ENCODE measurements at regions not wholly inside any gene's neighbourhood (a gene's known extent, or its start where the extent isn't known, plus 50 kb on each side); places are given as distances from the start of the nearest gene placed in this dataset.

GRCh38 chr10:109127363-109127762 lies 795.9 kb downstream of the XPNPEP1 start:
- ATAC-seq: no peak
- H3K4me1 Mint-ChIP-seq: no peaks in the 10 kb centered on the region
- H3K27me3 Mint-ChIP-seq: no peaks in the 10 kb centered on the region
- H3K9me3 Mint-ChIP-seq: no peaks in the 10 kb centered on the region
- no peak for DNase-seq
- no peak overlapping the region for H3K4me3 Mint-ChIP-seq
- H3K27ac Mint-ChIP-seq: no peak overlapping the region
- no peaks in the 10 kb centered on the region for H3K36me3 Mint-ChIP-seq (ENCODE audit: low read depth)

GRCh38 chr10:109126541-109126940 lies 796.8 kb downstream of the XPNPEP1 start:
- Mint-ChIP-seq H3K36me3 (ENCODE audit: low read depth) (no peaks in the 10 kb centered on the region), H3K4me1 (no peaks in the 10 kb centered on the region), H3K27me3 (no peaks in the 10 kb centered on the region), H3K9me3 (peaks cover 3% of the 10 kb centered on the region), H3K27ac (no peak overlapping the region), H3K4me3 (no peak overlapping the region)
- ATAC-seq (no peak), DNase-seq (no peak)

GRCh38 chr10:109126016-109126415 lies 797.3 kb downstream of the XPNPEP1 start:
- Mint-ChIP-seq H3K27ac (no peak overlapping the region), H3K9me3 (peaks cover 4% of the 10 kb centered on the region), H3K36me3 (ENCODE audit: low read depth) (no peaks in the 10 kb centered on the region), H3K4me3 (no peak overlapping the region), H3K27me3 (no peaks in the 10 kb centered on the region), H3K4me1 (no peaks in the 10 kb centered on the region)
- DNase-seq: no peak
- no peak for ATAC-seq

GRCh38 chr10:109115179-109115578 lies 808.1 kb downstream of the XPNPEP1 start:
- no peak overlapping the region for H3K27ac Mint-ChIP-seq
- no peaks in the 10 kb centered on the region for H3K36me3 Mint-ChIP-seq (ENCODE audit: low read depth)
- DNase-seq: no peak
- H3K4me1 Mint-ChIP-seq: no peaks in the 10 kb centered on the region
- ATAC-seq: no peak
- no peaks in the 10 kb centered on the region for H3K27me3 Mint-ChIP-seq
- H3K4me3 Mint-ChIP-seq: no peak overlapping the region
- H3K9me3 Mint-ChIP-seq: peaks cover 13% of the 10 kb centered on the region

- H3K4me1 Mint-ChIP-seq: no peaks in the 10 kb centered on the region
- no peak overlapping the region for H3K27ac Mint-ChIP-seq
- no peak for DNase-seq
- ATAC-seq: no peak
- no peaks in the 10 kb centered on the region for H3K27me3 Mint-ChIP-seq
- H3K9me3 Mint-ChIP-seq: peaks cover 13% of the 10 kb centered on the region
- H3K4me3 Mint-ChIP-seq: no peak overlapping the region
- H3K36me3 Mint-ChIP-seq (ENCODE audit: low read depth): no peaks in the 10 kb centered on the region
Observed at GRCh38 chr10:109114579-109114978, 808.7 kb downstream of the XPNPEP1 start.

GRCh38 chr10:109106604-109107003 lies 816.7 kb downstream of the XPNPEP1 start:
- Mint-ChIP-seq H3K4me3 (no peak overlapping the region), H3K4me1 (no peaks in the 10 kb centered on the region), H3K9me3 (peaks cover 13% of the 10 kb centered on the region), H3K36me3 (ENCODE audit: low read depth) (no peaks in the 10 kb centered on the region), H3K27ac (no peak overlapping the region), H3K27me3 (no peaks in the 10 kb centered on the region)
- ATAC-seq: no peak
- no peak for DNase-seq

- Mint-ChIP-seq H3K4me3 (no peak overlapping the region), H3K4me1 (no peaks in the 10 kb centered on the region)
Observed at GRCh38 chr10:109105725-109106124, 817.6 kb downstream of the XPNPEP1 start.

GRCh38 chr10:109104806-109105205 lies 818.5 kb downstream of the XPNPEP1 start:
- no peak overlapping the region for H3K4me3 Mint-ChIP-seq
- no peak for DNase-seq
- no peaks in the 10 kb centered on the region for H3K36me3 Mint-ChIP-seq (ENCODE audit: low read depth)
- ATAC-seq: no peak
- H3K9me3 Mint-ChIP-seq: peaks cover 13% of the 10 kb centered on the region
- no peaks in the 10 kb centered on the region for H3K4me1 Mint-ChIP-seq
- H3K27ac Mint-ChIP-seq: no peak overlapping the region
- H3K27me3 Mint-ChIP-seq: no peaks in the 10 kb centered on the region

More at GRCh38 chr10:109105725-109106124, 817.6 kb downstream of the XPNPEP1 start:
- Mint-ChIP-seq H3K27ac (no peak overlapping the region), H3K9me3 (peaks cover 13% of the 10 kb centered on the region), H3K27me3 (no peaks in the 10 kb centered on the region), H3K36me3 (ENCODE audit: low read depth) (no peaks in the 10 kb centered on the region)
- DNase-seq: no peak
- no peak for ATAC-seq

- DNase-seq (no peak), ATAC-seq (no peak)
- Mint-ChIP-seq H3K27me3 (no peaks in the 10 kb centered on the region), H3K9me3 (peaks cover 13% of the 10 kb centered on the region), H3K4me1 (no peaks in the 10 kb centered on the region), H3K27ac (no peak overlapping the region), H3K4me3 (no peak overlapping the region), H3K36me3 (ENCODE audit: low read depth) (no peaks in the 10 kb centered on the region)
Observed at GRCh38 chr10:109103278-109103677, 820.0 kb downstream of the XPNPEP1 start.

GRCh38 chr10:109089779-109090178 lies 833.5 kb downstream of the XPNPEP1 start:
- no peak for DNase-seq
- ATAC-seq: no peak
- no peak overlapping the region for H3K27ac Mint-ChIP-seq
- no peak overlapping the region for H3K4me3 Mint-ChIP-seq
- H3K36me3 Mint-ChIP-seq (ENCODE audit: low read depth): no peaks in the 10 kb centered on the region
- H3K9me3 Mint-ChIP-seq: peaks cover 7% of the 10 kb centered on the region
- no peaks in the 10 kb centered on the region for H3K27me3 Mint-ChIP-seq
- H3K4me1 Mint-ChIP-seq: no peaks in the 10 kb centered on the region

GRCh38 chr10:109071539-109071938 lies 851.8 kb downstream of the XPNPEP1 start:
- no peak overlapping the region for H3K27ac Mint-ChIP-seq
- ATAC-seq (no peak), DNase-seq (no peak)
- H3K27me3 Mint-ChIP-seq: no peaks in the 10 kb centered on the region
- no peaks in the 10 kb centered on the region for H3K36me3 Mint-ChIP-seq (ENCODE audit: low read depth)
- no peaks in the 10 kb centered on the region for H3K4me1 Mint-ChIP-seq
- peaks cover 7% of the 10 kb centered on the region for H3K9me3 Mint-ChIP-seq
- H3K4me3 Mint-ChIP-seq: no peak overlapping the region

- Mint-ChIP-seq H3K27ac (no peak overlapping the region), H3K36me3 (ENCODE audit: low read depth) (no peaks in the 10 kb centered on the region), H3K27me3 (no peaks in the 10 kb centered on the region), H3K4me1 (no peaks in the 10 kb centered on the region), H3K9me3 (peaks cover 7% of the 10 kb centered on the region), H3K4me3 (no peak overlapping the region)
- ATAC-seq (no peak), DNase-seq (no peak)
Observed at GRCh38 chr10:109070492-109070891, 852.8 kb downstream of the XPNPEP1 start.

- H3K27me3 Mint-ChIP-seq: no peaks in the 10 kb centered on the region
- H3K4me1 Mint-ChIP-seq: no peaks in the 10 kb centered on the region
- H3K4me3 Mint-ChIP-seq: no peak overlapping the region
- no peak overlapping the region for H3K27ac Mint-ChIP-seq
- no peaks in the 10 kb centered on the region for H3K36me3 Mint-ChIP-seq (ENCODE audit: low read depth)
- no peak for DNase-seq
- no peak for ATAC-seq
- peaks cover 13% of the 10 kb centered on the region for H3K9me3 Mint-ChIP-seq
Observed at GRCh38 chr10:109067031-109067430, 856.3 kb downstream of the XPNPEP1 start.

GRCh38 chr10:109065821-109066220 lies 857.5 kb downstream of the XPNPEP1 start:
- DNase-seq: no peak
- H3K36me3 Mint-ChIP-seq (ENCODE audit: low read depth): no peaks in the 10 kb centered on the region
- no peaks in the 10 kb centered on the region for H3K4me1 Mint-ChIP-seq
- no peaks in the 10 kb centered on the region for H3K27me3 Mint-ChIP-seq
- no peak for ATAC-seq
- no peak overlapping the region for H3K27ac Mint-ChIP-seq
- H3K9me3 Mint-ChIP-seq: peaks cover 13% of the 10 kb centered on the region
- no peak overlapping the region for H3K4me3 Mint-ChIP-seq

- H3K9me3 Mint-ChIP-seq: peaks cover 5% of the 10 kb centered on the region
- DNase-seq (no peak), ATAC-seq (no peak)
- no peak overlapping the region for H3K4me3 Mint-ChIP-seq
- no peaks in the 10 kb centered on the region for H3K36me3 Mint-ChIP-seq (ENCODE audit: low read depth)
- no peaks in the 10 kb centered on the region for H3K27me3 Mint-ChIP-seq
- no peak overlapping the region for H3K27ac Mint-ChIP-seq
- no peaks in the 10 kb centered on the region for H3K4me1 Mint-ChIP-seq
Observed at GRCh38 chr10:109062371-109062770, 860.9 kb downstream of the XPNPEP1 start.

- no peak overlapping the region for H3K27ac Mint-ChIP-seq
- H3K27me3 Mint-ChIP-seq: no peaks in the 10 kb centered on the region
- no peak for DNase-seq
- no peak for ATAC-seq
- H3K4me1 Mint-ChIP-seq: no peaks in the 10 kb centered on the region
- H3K9me3 Mint-ChIP-seq: no peaks in the 10 kb centered on the region
- H3K36me3 Mint-ChIP-seq (ENCODE audit: low read depth): no peaks in the 10 kb centered on the region
- H3K4me3 Mint-ChIP-seq: no peak overlapping the region
Observed at GRCh38 chr10:109055243-109055642, 868.1 kb downstream of the XPNPEP1 start.

All from activated naive CD8-positive, alpha-beta T cell treated with anti-CD3 and anti-CD28 coated beads, Interleukin-2, amount 50 U/mL, for 24 hours (primary cell).